Umbilical cord (tissue), 1 donor: ENCODE measurements at regions not wholly inside any gene's neighbourhood (a gene's known extent, or its start where the extent isn't known, plus 50 kb on each side); places are given as distances from the start of the nearest gene placed in this dataset.

Experiments used
- DNase-seq: peaks from one replicate; pipeline ENCODE4 v3.0.0-alpha.2; 2015; ENCODE audit warnings: low spot score

DNA sequence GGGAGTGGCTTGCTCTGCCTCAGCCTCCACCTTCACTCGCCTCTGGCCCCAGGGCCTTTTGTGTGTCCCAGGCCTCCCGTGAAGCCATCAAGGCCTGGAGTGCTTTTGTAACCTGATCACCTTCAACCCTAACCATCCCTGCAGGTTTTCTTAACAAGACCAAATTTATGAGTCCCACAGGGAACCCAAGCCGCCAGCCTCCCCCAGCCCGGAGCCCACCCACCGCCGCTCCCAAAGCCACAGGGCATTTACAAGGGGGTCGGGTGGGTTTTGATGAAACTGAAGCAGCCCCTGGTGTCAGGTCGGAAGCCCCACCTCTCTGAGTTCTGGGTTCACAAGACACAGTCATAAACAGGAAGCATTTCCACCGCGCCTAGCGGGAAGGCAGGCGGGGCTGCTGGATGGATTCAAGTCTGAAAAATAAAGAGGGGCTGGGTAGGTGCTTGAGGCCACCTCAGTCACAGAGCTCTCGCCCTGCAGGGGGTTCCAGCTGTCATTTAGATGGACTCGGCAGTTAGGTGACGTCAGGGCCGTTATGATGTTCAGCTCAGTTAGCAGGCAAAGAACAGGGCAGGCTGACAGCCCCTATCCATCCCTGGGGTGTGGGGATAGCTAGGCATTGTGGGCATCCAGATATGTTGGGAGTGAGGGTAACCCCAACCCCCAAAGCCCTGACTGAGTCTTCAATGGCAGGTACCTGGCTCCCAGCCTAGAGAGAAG, 128.5 kb downstream of the BCOR start:
- peak; percentile 18 for DNase-seq

DNA sequence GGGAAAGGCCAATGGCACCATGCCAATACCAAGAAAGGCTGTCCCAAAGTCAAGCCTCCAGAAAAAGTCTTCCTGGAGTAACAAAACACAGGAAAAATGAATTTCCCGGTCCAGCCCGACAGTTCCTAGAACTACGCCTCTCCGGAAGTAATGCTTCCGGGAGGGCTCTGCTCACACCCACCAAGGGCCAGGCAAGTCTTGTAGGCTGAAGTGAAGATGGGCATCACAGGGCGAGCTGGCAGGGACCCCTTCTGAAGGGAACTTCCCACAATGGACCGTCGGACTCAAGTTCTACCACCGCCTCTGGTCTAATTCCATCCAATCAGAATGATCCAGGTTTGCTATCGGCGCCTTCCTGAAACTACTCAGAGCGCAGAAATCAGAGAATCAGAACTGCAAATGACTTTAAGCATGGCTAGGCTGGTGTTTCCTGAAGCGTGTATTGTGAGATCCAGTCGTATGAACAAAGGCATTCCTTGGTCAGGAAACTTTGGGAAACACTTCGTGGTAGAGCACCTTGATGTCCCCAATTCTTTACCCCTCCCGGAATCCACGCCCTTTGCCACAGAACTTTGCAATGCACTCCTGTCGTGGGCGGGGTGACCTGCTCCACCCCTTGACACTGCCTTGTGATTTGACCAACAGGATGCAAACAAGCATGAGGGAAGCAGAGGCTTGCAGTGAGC, 127.8 kb downstream of the BCOR start:
- no peak for DNase-seq

DNA sequence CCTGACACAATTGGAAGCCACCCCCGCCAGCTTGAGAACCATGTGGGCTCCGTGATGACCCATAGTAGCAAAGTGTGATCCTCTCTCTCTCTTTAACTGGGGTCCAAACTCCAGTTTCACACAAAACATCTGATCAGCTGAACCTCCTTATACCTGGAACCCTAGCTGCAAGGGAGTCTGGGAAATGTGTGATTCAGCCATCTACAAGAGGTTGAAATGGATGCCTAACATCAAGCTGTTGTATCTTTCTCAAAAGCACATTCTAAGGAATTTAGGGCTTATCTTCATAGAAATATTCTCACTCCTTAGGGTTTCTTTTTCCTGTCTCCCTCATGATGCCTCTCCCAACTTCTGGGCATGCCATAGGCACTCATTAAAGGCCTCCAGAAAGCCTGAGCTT, 126.0 kb downstream of the BCOR start:
- DNase-seq, result no peak

DNA sequence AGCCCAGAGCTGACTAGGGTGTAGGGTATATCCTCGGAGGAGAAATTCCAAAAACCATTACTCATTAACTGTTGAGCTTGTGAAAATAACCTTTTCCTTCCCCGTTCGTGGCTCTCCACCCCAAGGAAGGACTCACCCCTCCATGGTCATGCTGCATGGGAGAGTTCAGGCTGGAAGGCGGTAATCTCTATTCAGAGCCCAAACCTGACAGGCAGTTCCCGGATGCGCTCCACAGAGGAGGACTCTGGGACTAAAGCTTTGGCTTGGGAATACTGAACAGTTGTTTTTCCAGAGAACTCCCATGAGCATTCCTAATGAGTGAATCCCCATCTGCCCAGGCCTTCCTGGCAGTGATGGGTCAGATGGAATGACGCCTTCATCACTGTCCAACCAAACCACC, 125.4 kb downstream of the BCOR start:
- no peak for DNase-seq

DNA sequence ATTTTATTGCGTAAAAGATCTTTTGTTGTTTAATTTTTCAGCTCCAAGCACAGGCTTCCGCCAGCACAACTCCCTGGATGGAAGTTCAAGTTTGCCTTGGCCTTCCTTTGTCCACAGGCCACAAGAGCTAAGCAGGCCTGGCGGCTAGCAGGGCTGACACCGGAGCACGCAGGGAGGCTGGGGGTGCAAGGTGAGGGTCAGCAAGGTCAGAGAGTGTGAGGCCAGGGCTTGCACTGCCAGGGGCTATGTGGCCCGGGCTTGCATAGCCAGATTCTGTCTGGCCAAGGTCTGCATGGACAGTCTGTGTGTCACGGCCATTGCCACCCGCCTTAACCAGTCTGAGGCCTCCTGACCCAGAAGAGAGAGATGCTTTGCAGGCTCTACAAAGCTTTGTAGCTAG, 123.9 kb downstream of the BCOR start:
- DNase-seq, result no peak

DNA sequence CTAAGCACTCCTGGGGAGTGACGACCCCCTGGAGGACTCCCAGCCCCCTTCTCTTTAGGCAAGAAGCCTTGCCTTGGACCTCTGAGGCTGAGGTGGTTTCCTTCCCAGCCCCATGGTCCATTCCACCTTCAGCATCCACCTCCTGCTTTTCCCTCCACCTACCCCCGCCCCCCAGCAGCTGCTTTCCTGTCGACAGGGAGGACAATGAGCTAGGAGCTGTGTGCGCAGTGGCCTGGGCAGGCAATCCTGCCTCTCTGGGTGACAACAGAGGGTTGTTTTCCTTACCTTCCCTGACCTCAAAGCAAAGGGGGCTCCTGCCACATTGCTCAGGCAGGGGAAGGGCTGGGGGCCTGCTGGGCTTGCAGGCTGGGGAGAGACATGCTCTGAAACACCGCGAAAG, 123.5 kb downstream of the BCOR start:
- no peak for DNase-seq

DNA sequence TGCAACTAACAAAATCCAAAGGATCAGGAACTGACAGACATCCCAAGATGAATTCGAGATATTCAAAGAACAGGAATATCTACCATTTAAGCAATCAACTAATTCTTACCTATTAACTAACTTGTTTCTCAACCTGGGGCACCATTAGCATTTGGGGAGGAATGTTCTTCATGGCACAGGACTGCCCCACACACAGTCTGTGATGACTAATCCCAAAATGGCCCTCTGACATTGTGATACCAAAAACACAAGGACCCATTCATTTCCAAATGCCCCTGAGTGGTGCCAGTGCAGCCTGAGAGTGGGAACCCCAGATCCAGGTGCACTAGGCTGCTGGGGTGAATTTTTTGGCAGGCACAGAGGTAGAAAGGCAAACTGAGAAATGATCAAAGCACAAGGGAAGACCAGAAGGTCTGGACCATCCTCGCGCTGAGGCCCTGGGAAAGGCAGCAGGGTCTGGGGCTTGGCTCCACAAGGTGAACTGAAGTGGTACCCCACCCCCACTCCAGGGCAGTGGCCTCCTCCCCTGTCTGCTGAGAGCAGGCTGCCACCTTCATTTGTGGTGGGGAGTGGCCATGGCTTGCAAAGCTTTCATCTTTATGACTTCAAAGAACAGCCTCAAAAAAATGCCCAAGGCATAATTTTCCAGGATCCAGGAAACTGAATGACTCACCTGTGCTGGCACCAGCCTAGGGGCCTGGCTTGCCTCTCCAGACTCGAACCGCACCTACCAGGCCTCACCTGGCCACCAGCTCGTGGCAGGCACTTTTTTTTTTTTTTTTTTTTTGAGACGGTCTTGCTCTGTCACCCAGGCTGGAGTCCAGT, 122.4 kb downstream of the BCOR start:
- no peak for DNase-seq

DNA sequence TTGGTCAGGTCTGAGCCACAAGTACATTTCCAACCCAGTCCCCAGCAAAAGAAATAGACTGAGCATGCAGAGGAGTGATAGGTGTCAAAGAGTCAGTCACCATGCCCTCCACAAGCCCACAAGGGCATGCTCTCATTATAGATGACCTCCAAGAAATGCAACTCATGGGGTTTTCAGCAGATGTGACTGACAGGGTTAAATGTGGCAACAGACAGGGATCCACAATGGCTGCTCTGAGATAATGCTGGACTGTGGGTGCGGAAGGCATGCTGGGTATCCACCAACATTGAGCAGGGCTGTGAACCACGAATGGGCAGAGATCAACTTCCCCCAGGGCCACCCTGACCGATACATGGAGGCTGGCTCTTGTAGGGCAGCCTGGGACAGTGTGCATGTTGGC, 115.8 kb downstream of the BCOR start:
- no peak for DNase-seq

DNA sequence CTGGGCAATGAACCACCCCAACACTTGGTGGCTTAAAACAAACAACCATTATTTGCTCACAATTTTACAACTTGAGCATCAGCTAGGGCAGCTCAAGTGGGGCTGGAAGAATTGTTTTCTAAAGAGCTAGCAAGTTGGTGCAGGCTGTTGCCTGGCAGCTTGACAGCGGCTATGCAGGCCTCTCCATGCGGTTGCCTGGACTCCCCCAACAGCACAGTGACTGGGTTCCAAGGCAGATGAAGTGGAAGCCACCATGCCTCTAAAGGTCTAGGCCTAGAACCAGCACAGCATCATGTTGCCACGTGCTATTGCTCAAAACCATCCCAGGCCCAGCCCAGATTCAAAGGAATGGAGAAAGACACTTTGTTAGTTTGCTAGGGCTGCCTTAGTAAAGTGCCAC, 114.8 kb downstream of the BCOR start:
- DNase-seq, result no peak

DNA sequence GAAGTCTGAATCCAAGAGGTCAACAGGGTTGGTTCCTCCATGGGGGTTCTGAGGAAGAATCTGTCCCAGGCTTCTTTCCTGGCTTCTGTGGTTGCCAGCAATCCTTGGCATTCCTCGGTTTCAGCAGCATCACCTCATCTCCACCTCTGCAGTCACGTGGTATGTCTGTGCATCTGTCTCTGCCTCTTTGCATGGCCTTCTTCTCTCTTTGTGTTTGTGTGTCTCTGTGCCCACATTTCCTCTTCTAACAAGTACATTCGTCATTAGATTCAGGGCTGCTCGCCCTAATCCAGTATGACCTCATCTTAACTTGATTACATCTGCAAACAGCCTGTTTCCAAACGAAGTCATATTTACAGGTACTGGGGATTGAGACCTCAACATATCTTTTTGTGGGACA, 114.0 kb downstream of the BCOR start:
- DNase-seq, result no peak

DNA sequence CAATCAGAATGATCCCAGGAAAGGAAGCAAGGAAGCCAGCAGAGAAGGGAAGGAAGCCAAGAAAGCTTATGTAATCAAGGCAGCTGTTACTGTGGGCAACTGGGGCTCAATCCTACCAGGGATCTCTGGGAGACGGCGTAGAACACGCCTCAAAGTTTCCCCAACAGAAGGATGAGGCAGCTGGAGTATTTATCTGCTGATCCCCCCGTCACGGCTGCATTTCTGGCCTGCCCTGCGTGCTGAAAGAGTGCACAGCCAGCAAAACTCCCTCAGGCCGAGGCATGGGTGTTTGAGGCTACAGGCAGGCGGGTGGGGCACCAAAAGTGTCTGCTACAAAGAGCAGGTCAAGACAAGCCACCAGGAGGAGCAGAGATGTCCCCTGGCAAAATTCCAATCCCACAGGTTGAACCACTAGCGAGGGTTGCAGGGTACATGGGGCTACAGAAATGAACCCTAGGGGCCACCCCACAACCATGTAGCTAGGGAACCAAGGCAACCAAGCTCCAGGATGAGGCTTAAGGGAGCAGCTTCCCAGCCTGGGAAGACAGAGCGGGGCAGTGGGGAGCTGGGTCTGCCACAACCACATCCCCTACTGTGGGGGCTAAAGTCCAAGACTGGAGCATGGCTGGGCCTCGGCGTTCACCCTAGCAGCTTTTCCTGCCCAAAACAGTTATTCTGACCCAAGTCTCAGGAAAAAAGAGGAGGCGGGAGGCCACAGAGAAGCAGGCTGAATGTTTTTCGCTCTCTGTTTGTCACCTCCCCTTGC, 113.4 kb downstream of the BCOR start:
- peak; percentile 91 for DNase-seq

DNA sequence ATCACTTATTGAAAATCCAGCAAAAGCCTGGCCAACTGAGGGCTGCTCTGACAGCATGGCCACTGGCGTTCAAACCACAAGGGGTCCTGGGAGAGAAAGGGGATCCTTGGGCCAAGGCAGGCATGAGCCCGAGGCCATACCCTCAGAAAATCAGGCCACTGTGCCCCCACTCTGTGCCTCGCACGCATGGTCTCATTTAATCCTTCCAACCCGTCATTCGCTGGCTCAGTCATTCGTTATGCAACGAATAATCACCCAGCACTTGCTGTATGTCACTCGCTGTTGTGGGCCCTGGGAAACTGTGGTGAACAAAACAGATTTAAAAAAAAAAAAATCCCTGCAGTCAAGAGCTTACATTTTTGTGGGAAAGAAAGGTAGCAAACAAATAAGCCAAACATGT, 112.7 kb downstream of the BCOR start:
- no peak for DNase-seq

DNA sequence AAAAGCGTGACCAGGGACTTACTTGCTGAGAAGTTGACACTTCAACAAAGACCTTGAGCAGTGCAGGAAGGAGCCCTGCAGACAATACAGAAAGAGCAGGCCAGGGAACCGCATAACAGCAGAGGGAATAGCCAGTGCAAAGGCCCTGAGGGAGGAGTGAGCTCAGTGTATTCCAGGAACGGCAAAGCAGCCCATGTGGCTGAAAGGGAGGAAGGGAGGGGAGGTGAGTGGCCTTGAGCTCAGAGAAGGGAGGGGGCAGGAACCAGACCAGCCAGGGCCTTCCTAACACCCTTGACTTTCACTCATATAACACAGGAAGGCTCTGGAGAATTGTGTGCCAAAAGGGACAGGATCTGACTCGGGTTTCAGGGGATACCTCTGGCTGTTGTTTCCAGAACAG, 112.2 kb downstream of the BCOR start:
- DNase-seq, result no peak

DNA sequence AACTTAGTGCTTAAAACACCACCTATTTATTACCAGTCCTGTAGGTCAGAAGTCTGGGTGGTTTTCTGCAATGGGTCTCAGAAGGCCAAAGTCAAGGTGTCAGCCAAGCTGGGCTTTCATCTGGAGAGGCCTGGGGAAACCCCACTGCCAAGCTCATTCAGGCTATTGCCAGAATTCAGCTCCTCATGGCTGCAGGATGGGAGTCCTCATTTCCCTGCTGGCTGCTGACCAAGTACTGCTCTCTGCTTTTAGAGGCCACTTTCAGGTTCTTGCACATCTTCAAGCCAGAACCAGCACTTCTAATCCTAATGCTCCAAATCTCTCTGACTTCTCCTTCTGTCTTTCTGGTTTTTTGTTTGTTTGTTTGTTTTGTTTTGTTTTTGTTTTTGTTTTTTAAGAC, 109.3 kb downstream of the BCOR start:
- no peak for DNase-seq

DNA sequence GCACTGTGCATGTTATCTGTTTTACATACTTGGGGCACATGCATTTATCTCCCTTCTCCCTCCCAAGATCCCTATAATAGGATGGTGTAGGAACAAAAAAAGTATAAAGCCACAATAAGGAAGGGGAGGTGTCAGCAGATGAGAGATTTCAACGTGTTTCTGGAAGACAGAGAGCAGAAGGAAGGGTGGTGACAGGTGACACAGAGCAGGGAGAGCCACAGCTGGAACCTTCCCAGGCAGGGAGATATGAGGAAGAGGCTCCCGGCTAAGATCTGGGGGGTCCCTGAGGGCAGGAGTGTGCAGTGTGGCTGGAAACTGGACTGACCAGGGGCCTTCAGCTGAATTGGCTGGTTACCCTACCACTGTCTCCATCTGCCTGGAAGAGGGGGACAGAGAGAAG, 107.4 kb downstream of the BCOR start:
- no peak for DNase-seq

DNA sequence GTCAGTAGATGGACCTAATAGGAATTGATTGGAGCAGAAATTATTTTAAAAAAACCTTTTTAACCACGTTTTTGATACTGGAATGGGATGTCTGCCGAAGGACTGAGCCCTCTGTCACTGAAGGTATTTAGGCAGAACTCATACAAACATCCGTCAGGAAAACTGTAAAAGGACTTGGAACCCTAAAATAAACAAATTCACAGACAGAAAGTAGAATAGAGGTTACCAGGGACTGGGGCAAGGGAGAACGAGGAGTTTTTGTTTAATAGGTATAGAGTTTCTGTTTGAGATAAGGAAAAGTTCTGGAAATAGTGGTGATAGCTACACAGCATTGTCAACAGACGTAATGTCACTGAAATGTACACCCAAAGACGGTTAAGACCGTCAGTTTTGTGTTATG, 105.5 kb downstream of the BCOR start:
- no peak for DNase-seq

DNA sequence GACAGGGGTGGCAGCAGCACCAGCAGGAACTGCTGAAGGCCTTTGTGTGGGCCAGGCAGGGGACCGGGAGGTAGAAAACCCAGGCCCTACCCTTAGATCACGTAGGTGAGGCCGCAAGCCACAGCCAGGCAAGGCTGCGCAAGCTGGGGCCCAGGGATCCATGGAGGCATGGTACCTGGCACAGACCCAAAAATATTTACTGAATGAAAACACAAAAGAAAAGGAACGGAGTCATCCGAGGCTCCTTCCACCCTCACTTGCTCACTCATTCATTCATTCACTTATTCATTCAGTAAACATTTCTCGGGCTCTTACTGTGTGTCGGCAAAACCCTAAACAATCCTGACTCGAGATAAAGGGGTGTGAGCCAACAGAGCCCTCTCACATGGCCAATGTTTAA, 102.3 kb downstream of the BCOR start:
- DNase-seq, result no peak

DNA sequence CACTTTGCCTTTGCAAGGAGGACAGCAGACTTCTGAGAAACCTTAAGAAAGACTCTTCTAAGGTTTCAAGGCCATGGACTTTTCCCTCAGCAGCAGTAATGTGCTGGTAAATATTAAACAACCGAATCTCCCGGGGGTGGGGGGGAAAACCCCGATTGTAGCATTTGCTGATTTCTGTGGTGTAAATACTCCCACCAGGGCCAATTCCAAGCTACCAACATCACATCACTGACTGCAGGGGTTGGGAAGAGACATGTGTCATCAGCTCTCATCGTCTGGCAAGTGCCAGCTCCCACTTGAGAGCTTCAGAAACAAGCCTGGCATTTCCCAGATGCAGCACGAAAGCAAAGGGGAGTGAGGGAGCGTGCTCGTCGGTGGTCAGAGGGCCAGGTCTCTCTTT, 101.2 kb downstream of the BCOR start:
- no peak for DNase-seq

DNA sequence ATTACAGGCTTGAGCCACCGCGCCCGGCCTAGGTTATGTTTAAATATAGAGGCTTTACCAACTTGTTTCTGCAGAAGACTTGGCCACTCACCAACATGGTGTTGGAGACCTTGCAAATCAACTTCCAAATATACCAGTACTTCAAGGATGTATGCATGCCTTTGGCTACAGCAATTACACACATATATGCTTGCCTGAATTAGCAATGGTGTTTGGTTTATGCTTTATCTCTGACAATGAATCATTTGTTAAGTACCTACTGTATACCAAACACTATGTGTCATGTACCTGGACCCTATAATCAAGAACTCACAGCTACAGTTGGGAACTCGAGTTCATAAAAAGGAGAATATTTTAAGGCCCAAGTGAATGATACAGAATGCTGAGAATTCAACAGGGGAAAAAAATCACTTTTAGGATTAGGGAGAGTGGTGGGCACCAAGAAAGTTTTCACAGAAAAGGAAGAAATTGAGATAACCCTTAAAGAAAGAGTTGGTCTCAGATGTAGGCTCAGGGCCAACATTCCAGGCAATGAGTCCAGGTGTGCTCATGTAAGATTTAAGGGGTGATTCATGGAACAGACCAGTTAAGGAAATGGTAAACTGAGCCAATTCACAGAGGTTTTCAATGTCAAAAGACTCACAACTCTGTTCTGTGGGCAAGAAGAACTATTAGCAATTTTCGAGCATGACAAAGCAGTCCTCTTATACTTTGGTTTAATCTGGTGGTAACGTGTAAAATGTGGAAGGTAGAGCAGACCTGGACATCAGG, 98.9 kb downstream of the BCOR start:
- no peak for DNase-seq
